GM10266 (cell line): ENCODE measurements at regions not wholly inside any gene's neighbourhood (a gene's known extent, or its start where the extent isn't known, plus 50 kb on each side); places are given as distances from the start of the nearest gene placed in this dataset.
"Not testable (repeated sequence)": the region's sequence is repeated elsewhere in the genome, so short reads cannot be mapped to it uniquely, and the experiment has no call there.

ENCODE experiments used
- DNase-seq: peaks from one replicate; pipeline ENCODE4 v3.0.0; 2012; ENCODE audit errors: extremely low spot score
- CTCF ChIP-seq: IDR thresholded peaks from 2 replicates; pipeline ENCODE4 v1.5.1; 2012; ENCODE audit warnings: mild to moderate bottlenecking, low read depth; ENCODE audit not compliant: control insufficient read depth, insufficient read depth; ENCODE audit errors: missing control alignments

- no peak for TF ChIP-seq CTCF
Observed at GRCh38 chr3:147333098-147333497, 73.2 kb downstream of the ZIC4 start.

GRCh38 chr3:147328711-147329110, 77.6 kb downstream of the ZIC4 start:
- no peak for TF ChIP-seq CTCF
- DNase-seq, result no peak

More at GRCh38 chr3:147333098-147333497, 73.2 kb downstream of the ZIC4 start:
- no peak for DNase-seq

- no peak for TF ChIP-seq CTCF
- no peak for DNase-seq
Observed at GRCh38 chr3:147324356-147324755, 82.0 kb downstream of the ZIC4 start.

GRCh38 chr3:147318900-147319299, 87.4 kb downstream of the ZIC4 start:
- no peak for TF ChIP-seq CTCF
- DNase-seq, result no peak

- DNase-seq, result not testable (repeated sequence)
Observed at GRCh38 chr3:147317080-147317479, 89.3 kb downstream of the ZIC4 start.

- TF ChIP-seq CTCF, result no peak
- DNase-seq, result no peak
Observed at GRCh38 chr3:147313513-147313912, 92.8 kb downstream of the ZIC4 start.

GRCh38 chr3:147312786-147313280, 93.5 kb downstream of the ZIC4 start:
- no peak for TF ChIP-seq CTCF
- no peak for DNase-seq

- TF ChIP-seq CTCF, result no peak
- no peak for DNase-seq
Observed at GRCh38 chr3:147311716-147312115, 94.6 kb downstream of the ZIC4 start.
